Type B pancreatic cell (in vitro differentiated cells): ENCODE measurements at regions not wholly inside any gene's neighbourhood (a gene's known extent, or its start where the extent isn't known, plus 50 kb on each side); places are given as distances from the start of the nearest gene placed in this dataset.

Experiments
- DNase-seq: peaks from one replicate; pipeline ENCODE4 v3.0.0; 2021; ENCODE audit warnings: mixed read lengths; ENCODE audit not compliant: unreplicated experiment; ENCODE audit errors: extremely low spot score
- H3K27ac Mint-ChIP-seq: 2 replicates; pipeline ENCODE4 v1.8.0; 2021; ENCODE audit warnings: mild to moderate bottlenecking, mixed read lengths
- H3K27me3 Mint-ChIP-seq: 2 replicates; pipeline ENCODE4 v1.8.0; 2021; ENCODE audit warnings: mixed read lengths
- H3K36me3 Mint-ChIP-seq: 2 replicates; pipeline ENCODE4 v1.8.0; 2021; ENCODE audit warnings: mixed read lengths
- H3K4me1 Mint-ChIP-seq: one replicate; pipeline ENCODE4 v1.8.0; 2021; ENCODE audit warnings: mixed read lengths; ENCODE audit not compliant: unreplicated experiment
- H3K4me3 Mint-ChIP-seq: 2 replicates; pipeline ENCODE4 v1.8.0; 2021; ENCODE audit warnings: mild to moderate bottlenecking, mixed read lengths
- H3K9me3 Mint-ChIP-seq: 2 replicates; pipeline ENCODE4 v1.8.0; 2021; ENCODE audit warnings: mixed read lengths
- CTCF ChIP-seq: fragments of 200-600 bp; sonication (generic); conservative IDR thresholded peaks from 2 replicates; pipeline ENCODE4 v1.5.0; 2021; ENCODE audit warnings: antibody characterized with exemption, mild to moderate bottlenecking

GRCh38 chr2:126368758-126369157 is 287.2 kb upstream of the GYPC start:
- Mint-ChIP-seq H3K36me3 (no peaks in the 10 kb centered on the region), H3K9me3 (no peaks in the 10 kb centered on the region), H3K27ac (no peak overlapping the region), H3K4me3 (no peak overlapping the region), H3K4me1 (peaks cover 13% of the 10 kb centered on the region), H3K27me3 (no peaks in the 10 kb centered on the region)
- no peak for DNase-seq
- no peak for TF ChIP-seq CTCF

DNA sequence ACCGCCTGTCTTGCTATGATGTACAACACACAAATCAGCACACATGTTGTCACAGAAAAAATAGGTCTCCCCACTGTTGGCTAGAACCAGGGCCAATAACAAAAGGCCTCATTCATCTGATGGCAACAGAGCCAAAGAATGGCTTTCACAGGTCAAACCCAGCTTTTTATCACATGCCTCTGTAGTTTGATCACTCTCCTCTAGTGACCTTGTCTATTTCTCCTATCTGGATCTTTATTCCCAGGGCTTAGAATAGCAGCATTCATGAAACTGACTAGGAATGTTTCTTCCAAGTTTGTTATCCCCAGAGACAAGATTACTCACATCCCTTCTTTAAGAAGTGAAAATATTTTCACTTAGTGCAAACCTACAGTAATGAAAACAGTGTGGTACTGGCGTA is 285.8 kb upstream of the GYPC start:
- Mint-ChIP-seq H3K27ac (no peak overlapping the region), H3K4me3 (no peak overlapping the region), H3K27me3 (no peaks in the 10 kb centered on the region), H3K36me3 (no peaks in the 10 kb centered on the region), H3K4me1 (peaks cover 13% of the 10 kb centered on the region), H3K9me3 (no peaks in the 10 kb centered on the region)
- DNase-seq, result no peak
- no peak for TF ChIP-seq CTCF

GRCh38 chr2:126372406-126372805 is 283.6 kb upstream of the GYPC start:
- no peak for DNase-seq
- Mint-ChIP-seq H3K36me3 (no peaks in the 10 kb centered on the region), H3K27me3 (no peaks in the 10 kb centered on the region), H3K27ac (no peak overlapping the region), H3K4me3 (no peak overlapping the region), H3K9me3 (no peaks in the 10 kb centered on the region), H3K4me1 (peaks cover 13% of the 10 kb centered on the region)
- TF ChIP-seq CTCF, result no peak

GRCh38 chr2:126378176-126378575 is 277.8 kb upstream of the GYPC start:
- no peaks in the 10 kb centered on the region for H3K9me3 Mint-ChIP-seq
- H3K27ac Mint-ChIP-seq, result no peak overlapping the region
- no peaks in the 10 kb centered on the region for H3K4me1 Mint-ChIP-seq
- peaks cover 12% of the 10 kb centered on the region for H3K27me3 Mint-ChIP-seq
- no peaks in the 10 kb centered on the region for H3K36me3 Mint-ChIP-seq
- no peak overlapping the region for H3K4me3 Mint-ChIP-seq
- DNase-seq, result no peak
- TF ChIP-seq CTCF, result no peak

DNA sequence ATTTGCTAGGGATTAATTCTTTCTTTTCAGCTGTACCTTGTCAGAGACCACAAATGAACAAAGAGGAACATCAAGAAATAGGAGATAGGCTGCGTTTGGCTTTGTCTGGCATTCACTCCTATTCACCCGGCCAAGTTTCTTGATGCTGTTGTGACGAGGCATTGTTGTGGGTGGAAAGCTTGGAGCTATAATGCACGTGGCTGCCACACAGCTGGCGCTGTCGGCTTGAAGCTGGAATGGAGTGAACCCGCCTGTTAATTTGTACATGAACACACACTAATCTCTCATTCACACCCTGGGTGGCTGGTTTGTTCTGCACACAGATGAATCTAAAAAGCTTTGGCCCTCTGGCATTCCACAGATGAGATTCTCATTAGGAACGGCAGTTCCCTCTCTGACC is 274.9 kb upstream of the GYPC start:
- TF ChIP-seq CTCF, result no peak
- Mint-ChIP-seq H3K27ac (no peak overlapping the region), H3K4me1 (no peaks in the 10 kb centered on the region), H3K36me3 (no peaks in the 10 kb centered on the region), H3K4me3 (no peak overlapping the region), H3K9me3 (peaks cover 5% of the 10 kb centered on the region), H3K27me3 (peaks cover 12% of the 10 kb centered on the region)
- no peak for DNase-seq

- no peak for TF ChIP-seq CTCF
- H3K4me3 Mint-ChIP-seq, result no peak overlapping the region
- no peak for DNase-seq
- no peaks in the 10 kb centered on the region for H3K36me3 Mint-ChIP-seq
- H3K4me1 Mint-ChIP-seq, result no peaks in the 10 kb centered on the region
- H3K27ac Mint-ChIP-seq, result no peak overlapping the region
- H3K27me3 Mint-ChIP-seq, result peaks cover 12% of the 10 kb centered on the region
- peaks cover 18% of the 10 kb centered on the region for H3K9me3 Mint-ChIP-seq
Observed at GRCh38 chr2:126382998-126383397, 273.0 kb upstream of the GYPC start.
